Erythroblast (primary cell): ENCODE measurements at regions not wholly inside any gene's neighbourhood (a gene's known extent, or its start where the extent isn't known, plus 50 kb on each side); places are given as distances from the start of the nearest gene placed in this dataset.
"Not testable (repeated sequence)": the region's sequence is repeated elsewhere in the genome, so short reads cannot be mapped to it uniquely, and the experiment has no call there.

Experiments used
- GATA1 ChIP-seq: IDR thresholded peaks from 2 replicates; pipeline ENCODE4 v1.6.1; 2011; ENCODE audit warnings: low read depth, mild to moderate bottlenecking, control low read depth, low read length, moderate library complexity
- POLR2A ChIP-seq: IDR thresholded peaks from 2 replicates; pipeline ENCODE4 v1.6.1; 2011; ENCODE audit warnings: mild to moderate bottlenecking, low read length

DNA sequence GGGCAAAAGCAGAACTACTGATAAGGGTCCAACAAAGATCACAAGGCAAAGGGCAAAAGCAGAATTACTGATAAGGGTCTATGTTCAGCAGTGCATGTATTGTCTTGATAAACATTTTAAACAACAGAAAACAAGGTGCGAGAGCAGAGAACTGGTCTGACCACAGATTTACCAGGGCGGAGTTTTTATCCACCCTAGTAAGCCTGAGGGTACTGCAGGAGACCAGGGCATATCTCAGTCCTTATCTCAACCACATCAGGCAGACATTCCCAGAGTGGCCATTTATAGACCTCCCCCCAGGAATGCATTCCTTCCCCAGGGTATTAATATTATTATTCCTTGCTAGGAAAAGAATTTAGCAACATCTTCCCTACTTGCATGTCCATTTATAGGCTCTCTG is 138.2 kb upstream of the EDNRB start:
- not testable (repeated sequence) for TF ChIP-seq POLR2A, GATA1
